C4-2B (cell line): ENCODE measurements at regions not wholly inside any gene's neighbourhood (a gene's known extent, or its start where the extent isn't known, plus 50 kb on each side); places are given as distances from the start of the nearest gene placed in this dataset.
A peak's percentile ranks its signal among the peaks of the same experiment; 100 is the strongest.

Experiments used
- H3K27ac ChIP-seq: fragments of 450-650 bp; 2 replicates; pipeline ENCODE4 v1.5.1; 2017
- ZFX ChIP-seq: fragments of 450-650 bp; IDR thresholded peaks from 2 replicates; pipeline ENCODE4 v1.6.1; 2017
- TF ChIP-seq, protein P1 (sequence below): fragments of 450-650 bp; conservative IDR thresholded peaks from 2 replicates; pipeline ENCODE4 v1.5.1; 2017; ENCODE audit warnings: mild to moderate bottlenecking

DNA sequence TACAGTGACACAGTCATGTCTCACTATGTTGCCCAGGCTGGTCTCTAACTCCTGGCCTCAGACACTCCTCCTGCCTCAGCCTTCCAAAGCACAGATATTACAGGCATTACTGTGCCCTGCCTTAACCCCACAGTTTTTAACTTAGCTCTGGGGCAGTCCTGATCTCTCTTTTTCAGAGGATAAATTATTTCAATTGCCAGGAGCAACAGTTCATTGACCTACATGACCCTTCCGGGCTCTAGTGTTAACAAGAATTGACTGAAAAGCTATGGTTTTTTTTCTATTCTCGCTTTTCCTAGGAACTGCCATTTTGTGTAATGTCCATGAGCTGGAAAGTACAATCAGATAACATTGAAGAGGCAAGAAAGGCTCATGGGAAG lies 92.8 kb downstream of the HNRNPLL start:
- TF ChIP-seq, protein P1, sequence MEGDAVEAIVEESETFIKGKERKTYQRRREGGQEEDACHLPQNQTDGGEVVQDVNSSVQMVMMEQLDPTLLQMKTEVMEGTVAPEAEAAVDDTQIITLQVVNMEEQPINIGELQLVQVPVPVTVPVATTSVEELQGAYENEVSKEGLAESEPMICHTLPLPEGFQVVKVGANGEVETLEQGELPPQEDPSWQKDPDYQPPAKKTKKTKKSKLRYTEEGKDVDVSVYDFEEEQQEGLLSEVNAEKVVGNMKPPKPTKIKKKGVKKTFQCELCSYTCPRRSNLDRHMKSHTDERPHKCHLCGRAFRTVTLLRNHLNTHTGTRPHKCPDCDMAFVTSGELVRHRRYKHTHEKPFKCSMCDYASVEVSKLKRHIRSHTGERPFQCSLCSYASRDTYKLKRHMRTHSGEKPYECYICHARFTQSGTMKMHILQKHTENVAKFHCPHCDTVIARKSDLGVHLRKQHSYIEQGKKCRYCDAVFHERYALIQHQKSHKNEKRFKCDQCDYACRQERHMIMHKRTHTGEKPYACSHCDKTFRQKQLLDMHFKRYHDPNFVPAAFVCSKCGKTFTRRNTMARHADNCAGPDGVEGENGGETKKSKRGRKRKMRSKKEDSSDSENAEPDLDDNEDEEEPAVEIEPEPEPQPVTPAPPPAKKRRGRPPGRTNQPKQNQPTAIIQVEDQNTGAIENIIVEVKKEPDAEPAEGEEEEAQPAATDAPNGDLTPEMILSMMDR = no peak
- no peak for TF ChIP-seq ZFX
- H3K27ac ChIP-seq = no peak overlapping the region

DNA sequence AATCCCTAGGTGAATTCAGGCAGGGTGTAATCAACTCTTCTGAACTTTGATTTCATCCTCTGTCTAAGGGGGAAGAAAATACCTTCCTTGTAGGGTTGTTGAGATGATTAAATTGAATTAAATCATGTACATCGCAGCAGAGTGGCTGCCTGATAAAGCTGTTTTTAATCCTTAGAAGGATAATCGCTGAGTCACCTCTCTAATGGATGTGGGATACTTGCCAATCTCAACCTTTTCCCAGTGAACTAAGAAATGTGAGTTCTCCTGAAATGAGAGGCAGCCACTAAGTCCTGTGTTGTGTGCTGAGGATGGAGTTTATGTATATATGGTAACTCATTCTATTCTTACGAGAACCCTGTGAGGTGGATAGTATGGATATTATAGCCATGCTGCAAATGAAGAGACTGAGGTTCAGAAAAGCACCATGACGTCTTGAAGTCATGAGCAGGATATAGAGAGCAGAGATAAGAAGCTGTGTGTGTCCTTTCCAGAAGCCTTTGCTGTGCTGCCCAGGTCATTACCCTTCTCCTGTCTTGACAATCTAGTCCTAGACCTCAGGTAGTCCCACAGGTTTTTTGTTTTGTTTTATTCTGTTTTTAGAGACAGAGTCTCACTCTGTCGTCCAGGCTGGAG lies 93.3 kb downstream of the HNRNPLL start:
- no peak overlapping the region for H3K27ac ChIP-seq
- TF ChIP-seq, protein P1 = no peak
- TF ChIP-seq ZFX = no peak

DNA sequence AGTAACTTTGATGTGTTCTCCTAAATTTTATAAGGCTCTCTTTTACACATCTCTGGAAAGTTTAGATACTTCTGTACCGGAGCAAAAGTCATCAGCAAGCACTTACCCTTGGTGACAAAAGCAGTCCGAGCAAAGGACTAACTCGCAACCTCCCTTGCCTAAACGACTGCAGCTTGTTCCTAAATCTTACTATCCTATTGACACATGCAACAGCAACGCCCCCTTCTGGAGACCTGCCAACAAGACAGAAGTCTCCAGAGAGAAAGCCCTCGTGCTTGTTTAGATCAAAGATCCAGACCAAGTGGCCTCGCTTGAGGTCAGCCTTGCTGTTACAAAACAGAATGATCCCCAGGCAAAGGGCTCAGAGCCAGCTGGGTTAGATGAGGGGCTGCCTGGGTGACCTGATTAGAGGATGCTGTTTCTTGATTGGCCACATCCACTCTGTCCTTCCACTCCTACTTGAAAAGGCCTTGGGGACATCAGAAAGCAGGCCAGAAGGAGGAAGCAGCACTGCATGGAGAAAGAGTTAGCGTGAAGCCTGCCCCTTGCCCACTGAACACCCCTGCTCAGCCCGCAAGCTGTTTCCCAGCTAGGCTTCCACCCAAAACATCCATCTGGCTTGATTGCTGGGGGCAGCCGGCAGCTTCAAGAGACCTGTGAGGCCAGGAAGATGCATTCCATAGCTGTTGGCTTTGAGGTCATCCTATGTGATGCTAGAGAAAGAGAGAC lies 94.3 kb downstream of the HNRNPLL start:
- no peak for TF ChIP-seq ZFX
- TF ChIP-seq, protein P1 = peak; percentile 33
- peak overlapping the region; percentile 14; the same call in 1 of the 2 replicates for H3K27ac ChIP-seq

- TF ChIP-seq ZFX = no peak
- TF ChIP-seq, protein P1 = no peak
- H3K27ac ChIP-seq = no peak overlapping the region
These were observed 95.0 kb downstream of the HNRNPLL start for GRCh38 chr2:38507712-38508111.

DNA sequence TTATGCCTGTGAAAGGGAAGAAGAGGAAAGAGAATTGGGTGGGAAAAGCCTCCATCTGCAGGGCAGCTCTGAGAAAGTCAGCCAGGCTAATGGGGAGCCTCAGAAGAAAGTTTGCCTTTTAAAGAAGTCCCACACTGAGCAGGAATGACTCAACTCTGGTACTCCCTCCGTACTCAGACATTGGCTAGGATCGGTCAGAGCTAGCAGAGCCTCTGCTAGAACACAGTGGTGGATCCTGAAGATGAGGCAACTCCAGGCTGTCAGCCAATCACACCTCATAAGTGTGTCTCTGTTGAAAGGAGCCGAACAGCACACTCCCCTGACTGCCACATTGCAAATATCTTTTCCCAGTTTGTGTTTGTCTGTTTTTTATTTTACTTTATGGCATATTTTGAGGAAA lies 96.9 kb downstream of the HNRNPLL start:
- TF ChIP-seq, protein P1 = no peak
- TF ChIP-seq ZFX = no peak
- no peak overlapping the region for H3K27ac ChIP-seq

DNA sequence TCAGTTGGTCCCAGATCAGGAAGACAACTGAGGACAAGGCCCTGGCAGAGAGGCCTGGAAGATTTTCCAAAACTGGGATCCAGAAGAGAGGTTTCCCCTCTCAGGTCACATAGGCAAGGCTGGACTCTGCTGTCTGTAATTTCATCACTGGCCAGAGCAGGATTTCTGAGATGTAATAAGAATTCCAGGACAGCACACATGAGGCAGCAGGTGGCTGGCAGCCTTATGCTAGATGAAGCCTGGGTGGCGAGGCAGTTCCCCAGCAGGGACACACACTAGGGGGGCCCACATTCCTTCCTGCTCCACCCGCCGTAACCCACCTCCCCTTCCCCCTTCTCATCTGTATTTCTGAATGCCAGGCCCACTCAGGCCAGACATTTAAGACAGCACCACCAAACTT lies 98.6 kb downstream of the HNRNPLL start:
- H3K27ac ChIP-seq = no peak overlapping the region
- TF ChIP-seq ZFX = no peak
- TF ChIP-seq, protein P1 = no peak

DNA sequence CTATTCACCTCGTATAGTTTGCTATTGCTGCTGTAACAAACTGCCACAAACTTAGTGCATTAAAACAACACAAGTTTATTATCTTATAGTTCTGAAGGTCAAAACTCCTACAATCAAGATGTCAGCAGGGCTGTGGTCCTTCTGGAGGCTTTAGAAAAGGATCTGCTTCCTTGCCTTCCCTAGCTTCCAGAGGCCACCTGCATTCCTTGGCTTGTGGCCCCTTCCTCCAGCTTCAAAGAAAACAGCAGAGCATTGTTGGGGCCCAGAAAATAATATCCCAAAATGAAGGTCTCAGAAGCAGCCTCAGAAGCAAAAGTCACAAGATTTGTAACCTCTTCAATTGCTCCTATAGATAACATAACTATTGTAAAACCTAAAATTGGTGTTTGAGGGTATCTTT lies 100.6 kb downstream of the HNRNPLL start:
- H3K27ac ChIP-seq = no peak overlapping the region
- TF ChIP-seq, protein P1 = no peak
- TF ChIP-seq ZFX = no peak
